ENCODE measurements at regions not wholly inside any gene's neighbourhood (a gene's known extent, or its start where the extent isn't known, plus 50 kb on each side); places are given as distances from the start of the nearest gene placed in this dataset.

DNA sequence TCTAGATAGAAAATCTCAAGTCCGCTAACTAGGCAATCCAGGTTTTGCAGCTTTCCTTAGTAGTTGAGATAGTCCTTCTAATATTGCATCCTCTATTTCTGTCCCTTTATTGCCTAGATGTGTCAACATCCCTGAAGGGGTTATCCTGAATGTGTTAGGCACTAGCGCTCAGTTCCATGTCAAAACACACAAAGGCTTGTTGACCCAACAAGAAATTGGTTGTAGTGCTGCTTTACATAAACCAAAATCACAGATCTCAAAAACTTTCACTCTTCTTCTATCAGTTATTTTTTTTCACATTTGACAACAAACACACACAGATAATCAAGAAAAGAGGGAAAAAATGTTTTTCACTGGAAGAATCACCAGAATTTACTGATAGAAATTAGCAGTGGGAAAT lies 51.4 kb upstream of the SOX2 start:
- intact Hi-C loops (cut with DNase I; ENCODE audit: low total_unique reads), result no loop called here
- no peak for DNase-seq
- Histone ChIP-seq H3K27ac (no peak overlapping the region), H3K4me1 (no peaks in the 10 kb centered on the region), H3K9me3 (no peaks in the 10 kb centered on the region), H3K36me3 (ENCODE audit: low read depth, missing control alignments) (no peaks in the 10 kb centered on the region), H3K4me3 (no peak overlapping the region), H3K27me3 (no peaks in the 10 kb centered on the region)
- TF ChIP-seq POLR2A (IDR thresholded peaks at IDR 0.05), result no peak
- TF ChIP-seq, protein P1, sequence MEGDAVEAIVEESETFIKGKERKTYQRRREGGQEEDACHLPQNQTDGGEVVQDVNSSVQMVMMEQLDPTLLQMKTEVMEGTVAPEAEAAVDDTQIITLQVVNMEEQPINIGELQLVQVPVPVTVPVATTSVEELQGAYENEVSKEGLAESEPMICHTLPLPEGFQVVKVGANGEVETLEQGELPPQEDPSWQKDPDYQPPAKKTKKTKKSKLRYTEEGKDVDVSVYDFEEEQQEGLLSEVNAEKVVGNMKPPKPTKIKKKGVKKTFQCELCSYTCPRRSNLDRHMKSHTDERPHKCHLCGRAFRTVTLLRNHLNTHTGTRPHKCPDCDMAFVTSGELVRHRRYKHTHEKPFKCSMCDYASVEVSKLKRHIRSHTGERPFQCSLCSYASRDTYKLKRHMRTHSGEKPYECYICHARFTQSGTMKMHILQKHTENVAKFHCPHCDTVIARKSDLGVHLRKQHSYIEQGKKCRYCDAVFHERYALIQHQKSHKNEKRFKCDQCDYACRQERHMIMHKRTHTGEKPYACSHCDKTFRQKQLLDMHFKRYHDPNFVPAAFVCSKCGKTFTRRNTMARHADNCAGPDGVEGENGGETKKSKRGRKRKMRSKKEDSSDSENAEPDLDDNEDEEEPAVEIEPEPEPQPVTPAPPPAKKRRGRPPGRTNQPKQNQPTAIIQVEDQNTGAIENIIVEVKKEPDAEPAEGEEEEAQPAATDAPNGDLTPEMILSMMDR (IDR thresholded peaks at IDR 0.05), result no peak
- WGBS, 2 donors, result 88 to 94% methylated on average over 2 of the region's 2 CpGs

DNA sequence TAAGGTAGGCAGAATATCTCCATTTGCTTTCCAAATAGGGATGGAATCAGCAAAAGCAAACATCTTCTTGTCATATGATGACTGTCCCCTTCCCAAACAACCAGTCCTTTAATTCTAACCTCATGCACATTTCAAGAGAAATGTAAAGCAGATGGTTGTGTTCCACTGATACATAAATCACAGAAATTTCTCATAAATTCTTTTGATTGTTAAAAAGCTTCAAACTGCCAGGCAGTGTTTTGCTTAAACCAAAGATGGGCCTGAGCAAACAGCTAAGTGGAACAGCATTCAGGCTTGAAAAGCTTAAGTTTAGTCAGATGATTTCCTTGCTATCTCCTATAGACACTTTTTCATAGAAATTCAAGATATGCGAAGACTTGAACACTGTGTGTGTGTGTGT lies 74.3 kb upstream of the SOX2 start:
- Histone ChIP-seq H3K4me1 (no peaks in the 10 kb centered on the region), H3K4me3 (no peak overlapping the region), H3K36me3 (ENCODE audit: low read depth, missing control alignments) (no peaks in the 10 kb centered on the region), H3K27me3 (no peaks in the 10 kb centered on the region), H3K27ac (no peak overlapping the region), H3K9me3 (no peaks in the 10 kb centered on the region)
- TF ChIP-seq, protein P1 (IDR thresholded peaks at IDR 0.05), result no peak
- TF ChIP-seq POLR2A (IDR thresholded peaks at IDR 0.05), result no peak
- no peak for DNase-seq
- 90 to 95% methylated on average over 1 of the region's 1 CpG for WGBS, 2 donors
- intact Hi-C loops (cut with DNase I; ENCODE audit: low total_unique reads), result no loop called here

DNA sequence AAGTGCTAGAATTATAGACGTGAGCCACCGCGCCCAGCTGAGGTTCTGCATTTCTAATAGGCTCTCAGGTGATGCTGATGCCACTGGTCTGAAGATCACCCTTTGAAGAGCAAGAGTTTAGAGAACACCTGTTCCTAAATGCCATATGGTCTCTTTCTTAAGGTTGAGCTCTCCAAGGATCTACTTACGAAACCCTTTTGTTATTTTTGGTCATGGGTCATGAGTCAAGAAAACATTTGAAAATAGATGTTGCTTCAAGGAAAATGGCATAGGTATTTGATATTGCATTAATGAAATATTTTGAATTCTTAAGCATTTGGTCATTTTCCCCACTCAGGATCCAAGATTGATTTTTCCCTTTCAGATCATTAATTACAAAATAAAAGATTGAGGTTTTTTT lies 74.7 kb upstream of the SOX2 start:
- H3K4me1 ChIP-seq, result no peaks in the 10 kb centered on the region
- H3K4me3 ChIP-seq, result no peak overlapping the region
- H3K9me3 ChIP-seq, result no peaks in the 10 kb centered on the region
- no peak overlapping the region for H3K27ac ChIP-seq
- WGBS, 2 donors, result 64 to 79% methylated on average over 4 of the region's 4 CpGs
- H3K36me3 ChIP-seq (ENCODE audit: low read depth, missing control alignments), result no peaks in the 10 kb centered on the region
- no peaks in the 10 kb centered on the region for H3K27me3 ChIP-seq
- DNase-seq, result no peak
- TF ChIP-seq, protein P1 (IDR thresholded peaks at IDR 0.05), result no peak
- TF ChIP-seq POLR2A (IDR thresholded peaks at IDR 0.05), result no peak
- intact Hi-C loops (cut with DNase I; ENCODE audit: low total_unique reads), result no loop called here

DNA sequence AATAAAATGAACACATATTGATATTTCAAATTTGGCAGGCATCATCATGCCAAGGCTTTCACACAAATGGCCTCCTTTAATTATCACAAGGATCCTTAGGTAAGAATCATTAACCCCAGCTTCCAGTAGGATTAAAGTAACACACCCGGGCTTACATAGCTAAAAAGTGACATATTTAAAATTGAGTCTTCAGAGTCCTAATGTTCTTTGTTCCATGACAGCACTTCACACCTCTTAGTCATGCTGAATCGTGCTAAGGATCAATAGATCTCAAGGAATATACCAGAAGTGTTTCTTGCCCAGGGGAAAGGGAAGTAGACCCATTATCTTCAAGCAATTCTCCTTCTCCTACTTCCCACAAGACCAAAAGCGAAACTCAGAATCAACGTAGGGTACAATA lies 76.6 kb upstream of the SOX2 start:
- Histone ChIP-seq H3K9me3 (no peaks in the 10 kb centered on the region), H3K27me3 (no peaks in the 10 kb centered on the region), H3K27ac (no peak overlapping the region), H3K36me3 (ENCODE audit: low read depth, missing control alignments) (no peaks in the 10 kb centered on the region), H3K4me3 (no peak overlapping the region), H3K4me1 (no peaks in the 10 kb centered on the region)
- TF ChIP-seq, protein P1 (IDR thresholded peaks at IDR 0.05), result no peak
- no peak for TF ChIP-seq POLR2A (IDR thresholded peaks at IDR 0.05)
- 86 to 90% methylated on average over 4 of the region's 4 CpGs for WGBS, 2 donors
- no peak for DNase-seq
- intact Hi-C loops (cut with DNase I; ENCODE audit: low total_unique reads), result no loop called here

DNA sequence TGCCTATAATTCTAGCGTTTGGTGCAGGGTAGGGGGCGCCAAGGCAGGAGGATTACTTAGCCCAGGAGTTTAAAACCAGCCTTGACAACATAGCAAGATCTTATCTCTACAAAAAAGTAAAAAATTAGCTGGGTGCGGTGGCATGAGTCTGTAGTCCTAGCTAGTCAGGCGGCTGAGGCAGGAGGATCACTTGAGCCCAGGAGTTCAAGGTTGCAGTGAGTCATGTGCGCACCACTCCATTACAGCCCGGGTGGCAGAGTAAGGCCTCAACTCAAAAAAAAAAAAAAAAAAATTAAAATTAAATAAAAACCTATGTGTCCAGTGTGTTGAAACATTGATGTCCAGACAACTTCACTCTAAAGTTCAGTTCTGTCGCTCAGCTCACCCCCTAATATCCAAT lies 78.2 kb upstream of the SOX2 start:
- WGBS, 2 donors, result 84 to 88% methylated on average over 7 of the region's 7 CpGs
- no peaks in the 10 kb centered on the region for H3K27me3 ChIP-seq
- H3K9me3 ChIP-seq, result no peaks in the 10 kb centered on the region
- no peak for DNase-seq
- H3K4me3 ChIP-seq, result no peak overlapping the region
- intact Hi-C loops (cut with DNase I; ENCODE audit: low total_unique reads), result no loop called here
- TF ChIP-seq POLR2A (IDR thresholded peaks at IDR 0.05), result no peak
- TF ChIP-seq, protein P1 (IDR thresholded peaks at IDR 0.05), result no peak
- H3K27ac ChIP-seq, result no peak overlapping the region
- no peaks in the 10 kb centered on the region for H3K36me3 ChIP-seq (ENCODE audit: low read depth, missing control alignments)
- H3K4me1 ChIP-seq, result no peaks in the 10 kb centered on the region

Measured in testis (tissue), 2 donors.